H9 (cell line): ENCODE measurements at regions not wholly inside any gene's neighbourhood (a gene's known extent, or its start where the extent isn't known, plus 50 kb on each side); places are given as distances from the start of the nearest gene placed in this dataset.

Experiments
- DNase-seq: peaks from one replicate; pipeline ENCODE4 v3.0.0-alpha.2; 2017
- H2AFZ ChIP-seq: one replicate; pipeline ENCODE4 v1.6.1; 2013; ENCODE audit warnings: mild to moderate bottlenecking, low read length, control low read depth, moderate library complexity
- H2AK5ac ChIP-seq: 2 replicates; pipeline ENCODE4 v1.6.1; 2013; ENCODE audit warnings: low read length, control low read depth, mixed read lengths; ENCODE audit not compliant: insufficient read length
- H2BK120ac ChIP-seq: one replicate; pipeline ENCODE4 v1.6.1; 2013; ENCODE audit warnings: low read depth, mild to moderate bottlenecking, low read length, control low read depth, inconsistent platforms; ENCODE audit not compliant: poor library complexity, severe bottlenecking
- H2BK12ac ChIP-seq: 2 replicates; pipeline ENCODE4 v1.6.1; 2013; ENCODE audit warnings: low read length, control low read depth, mixed read lengths, low read depth; ENCODE audit not compliant: insufficient read length
- H2BK15ac ChIP-seq: 2 replicates; pipeline ENCODE4 v1.6.1; 2013; ENCODE audit warnings: low read depth, low read length, control low read depth
- H2BK20ac ChIP-seq: one replicate; pipeline ENCODE4 v1.6.1; 2013; ENCODE audit warnings: low read depth, mild to moderate bottlenecking, low read length, control low read depth, inconsistent platforms; ENCODE audit not compliant: poor library complexity, severe bottlenecking
- H2BK5ac ChIP-seq: 2 replicates; pipeline ENCODE4 v1.6.1; 2013; ENCODE audit warnings: low read length, control low read depth, mixed read lengths; ENCODE audit not compliant: insufficient read length
- H3K14ac ChIP-seq: 2 replicates; pipeline ENCODE4 v1.6.1; 2013; ENCODE audit warnings: low read length, control low read depth; ENCODE audit not compliant: insufficient read depth
- H3K18ac ChIP-seq: 2 replicates; pipeline ENCODE4 v1.6.1; 2013; ENCODE audit warnings: low read depth, mild to moderate bottlenecking, mixed read lengths, low read length, control low read depth; ENCODE audit not compliant: insufficient read length
- H3K23ac ChIP-seq: 2 replicates; pipeline ENCODE4 v1.6.1; 2013; ENCODE audit warnings: low read length, control low read depth, mixed read lengths, low read depth; ENCODE audit not compliant: insufficient read length
- H3K23me2 ChIP-seq: 2 replicates; pipeline ENCODE4 v1.6.1; 2013; ENCODE audit warnings: low read depth, mild to moderate bottlenecking, mixed read lengths, low read length, control low read depth; ENCODE audit not compliant: insufficient read length, poor library complexity, severe bottlenecking
- H3K27ac ChIP-seq: 2 replicates; pipeline ENCODE4 v1.5.1; 2013; ENCODE audit warnings: low read length, control low read depth, mixed read lengths, low read depth; ENCODE audit not compliant: insufficient read length
- H3K27me3 ChIP-seq: 2 replicates; pipeline ENCODE4 v1.6.1; 2013; ENCODE audit warnings: low read length, control low read depth, inconsistent platforms; ENCODE audit not compliant: insufficient read depth
- H3K4ac ChIP-seq: 2 replicates; pipeline ENCODE4 v1.6.1; 2013; ENCODE audit warnings: low read depth, mild to moderate bottlenecking, control low read depth, inconsistent platforms, low read length, moderate library complexity
- H3K4me1 ChIP-seq: 2 replicates; pipeline ENCODE4 v1.6.1; 2013; ENCODE audit warnings: low read length, control low read depth, inconsistent platforms; ENCODE audit not compliant: insufficient read depth
- H3K4me2 ChIP-seq: 2 replicates; pipeline ENCODE4 v1.6.1; 2013; ENCODE audit warnings: low read length, control low read depth, mixed read lengths; ENCODE audit not compliant: insufficient read length, insufficient read depth
- H3K56ac ChIP-seq: 2 replicates; pipeline ENCODE4 v1.6.1; 2013; ENCODE audit warnings: low read depth, mild to moderate bottlenecking, mixed read lengths, low read length, control low read depth; ENCODE audit not compliant: insufficient read length
- H3K79me1 ChIP-seq: 2 replicates; pipeline ENCODE4 v1.6.1; 2013; ENCODE audit warnings: low read depth, mild to moderate bottlenecking, moderate library complexity, low read length, control low read depth, inconsistent platforms; ENCODE audit not compliant: insufficient read depth, poor library complexity, severe bottlenecking
- H3K79me2 ChIP-seq: 2 replicates; pipeline ENCODE4 v1.6.1; 2013; ENCODE audit warnings: low read length, control low read depth, inconsistent platforms; ENCODE audit not compliant: insufficient read depth
- H3K9ac ChIP-seq: 2 replicates; pipeline ENCODE4 v1.6.1; 2013; ENCODE audit warnings: low read length, control low read depth, mixed read lengths; ENCODE audit not compliant: insufficient read length; ENCODE audit errors: extremely low read depth
- H3K9me3 ChIP-seq: one replicate; pipeline ENCODE4 v1.6.1; 2013; ENCODE audit warnings: low read depth, low read length, inconsistent platforms; ENCODE audit not compliant: control insufficient read depth
- H3T11ph ChIP-seq: one replicate; pipeline ENCODE4 v1.6.1; 2013; ENCODE audit warnings: mild to moderate bottlenecking, low read length, control low read depth, inconsistent platforms
- H4K20me1 ChIP-seq: one replicate; pipeline ENCODE4 v1.6.1; 2013; ENCODE audit not compliant: control insufficient read depth, insufficient read length, insufficient read depth
- H4K5ac ChIP-seq: 2 replicates; pipeline ENCODE4 v1.6.1; 2013; ENCODE audit warnings: low read depth, mild to moderate bottlenecking, mixed read lengths, low read length, control low read depth; ENCODE audit not compliant: insufficient read length
- H4K8ac ChIP-seq: replicated peaks from 2 replicates; pipeline ENCODE4 v1.6.1; 2013; ENCODE audit warnings: low read length, control low read depth, mixed read lengths, low read depth; ENCODE audit not compliant: insufficient read length
- H4K91ac ChIP-seq: 2 replicates; pipeline ENCODE4 v1.6.1; 2013; ENCODE audit warnings: low read depth, mild to moderate bottlenecking, moderate library complexity, mixed read lengths, low read length, control low read depth; ENCODE audit not compliant: insufficient read length
- H3K27ac Mint-ChIP-seq, 3 experiments: 2 replicates in 2 of 3; 3 replicates in 1 of 3; pipeline ENCODE4 v1.8.0; 2020 to 2021; ENCODE audit warnings: mixed read lengths in 3 of 3, mild to moderate bottlenecking in 1 of 3, moderate library complexity in 1 of 3
- H3K27me3 Mint-ChIP-seq: 2 replicates; pipeline ENCODE4 v1.8.0; 2021; ENCODE audit warnings: low read depth, mild to moderate bottlenecking, moderate library complexity, mixed read lengths
- H3K36me3 Mint-ChIP-seq, 3 experiments: 2 replicates in 2 of 3; 3 replicates in 1 of 3; pipeline ENCODE4 v1.8.0; 2020 to 2021; ENCODE audit warnings: low read depth in 3 of 3, mixed read lengths in 3 of 3; ENCODE audit not compliant: insufficient read depth in 1 of 3
- H3K4me1 Mint-ChIP-seq, 2 experiments: 2 replicates each; pipeline ENCODE4 v1.8.0; 2020; ENCODE audit warnings: mixed read lengths in 2 of 2
- H3K4me3 Mint-ChIP-seq, 2 experiments: 2 replicates in 1 of 2; 3 replicates in 1 of 2; pipeline ENCODE4 v1.8.0; 2020 to 2021; ENCODE audit warnings: mild to moderate bottlenecking in 2 of 2, mixed read lengths in 2 of 2, moderate library complexity in 1 of 2
- H3K9me3 Mint-ChIP-seq, 2 experiments: 2 replicates in 1 of 2; 3 replicates in 1 of 2; pipeline ENCODE4 v1.8.0; 2020; ENCODE audit warnings: mild to moderate bottlenecking in 2 of 2, mixed read lengths in 2 of 2, moderate library complexity in 1 of 2
- CTCF ChIP-seq: fragments of 200-600 bp; sonication (generic); conservative IDR thresholded peaks from 3 replicates; pipeline ENCODE4 v1.8.0; 2021; ENCODE audit warnings: antibody characterized with exemption, mild to moderate bottlenecking
- WGBS: extraction: QIAGEN DNeasy Blood & Tissue Kit; methylation state at CpG from one replicate; pipeline ENCODE4 v1.1.7; 2013; ENCODE audit warnings: missing lambda C conversion rate, low lambda C conversion rate, mixed read lengths; ENCODE audit not compliant: insufficient read length; ENCODE audit errors: extremely low coverage; 5-methylcytosine and 5-hydroxymethylcytosine counted together

- Histone ChIP-seq H2AK5ac (no peak overlapping the region), H3K4me2 (no peak overlapping the region), H2BK12ac (no peak overlapping the region), H3K9ac (no peak overlapping the region), H2AFZ (no peak overlapping the region), H3K56ac (no peak overlapping the region), H2BK120ac (no peak overlapping the region), H3K18ac (no peak overlapping the region), H3K4me1 (peaks cover 6% of the 10 kb centered on the region; the same call in 1 of the 2 replicates), H3K23me2 (no peaks in the 10 kb centered on the region), H3K27me3 (no peaks in the 10 kb centered on the region), H3K79me1 (no peaks in the 10 kb centered on the region), H3K4ac (no peak overlapping the region), H3K27ac (no peak overlapping the region), H3K9me3 (no peaks in the 10 kb centered on the region), H3K14ac (no peak overlapping the region), H4K20me1 (no peaks in the 10 kb centered on the region), H2BK5ac (no peak overlapping the region), H2BK15ac (no peak overlapping the region), H3T11ph (no peak overlapping the region), H3K23ac (no peak overlapping the region), H4K8ac (no peak overlapping the region), H3K79me2 (no peaks in the 10 kb centered on the region), H4K5ac (no peak overlapping the region), H2BK20ac (no peak overlapping the region), H4K91ac (no peak overlapping the region)
- WGBS, result no CpG with 5 or more reads among the region's 6 CpGs
- no peak for DNase-seq
- Mint-ChIP-seq H3K9me3 (peaks cover 3 to 8% of the 10 kb centered on the region in 2 experiments; a peak in 2 of 5 replicates), H3K4me1 (peaks cover 21 to 34% of the 10 kb centered on the region in 2 experiments), H3K36me3 (peaks cover 0 to 5% (median 1%) of the 10 kb centered on the region in 3 experiments; a peak in 2 of 7 replicates), H3K4me3 (no peak overlapping the region; a peak in 1 of 5 replicates), H3K27ac (peak overlapping the region in 1 of 3 experiments; percentile 96; a peak in 2 of 7 replicates), H3K27me3 (peaks cover 15% of the 10 kb centered on the region)
- no peak for TF ChIP-seq CTCF
Measured at GRCh38 chr12:115891556-115892164, 385.8 kb downstream of the MED13L start.
